OCI-M1 (cell line): ENCODE measurements at regions not wholly inside any gene's neighbourhood (a gene's known extent, or its start where the extent isn't known, plus 50 kb on each side); places are given as distances from the start of the nearest gene placed in this dataset.
A peak's percentile ranks its signal among the peaks of the same experiment; 100 is the strongest.

ENCODE experiments used
- DNase-seq: peaks from one replicate; lab custom pipeline; 2025; lab: John Stamatoyannopoulos, UW

DNA sequence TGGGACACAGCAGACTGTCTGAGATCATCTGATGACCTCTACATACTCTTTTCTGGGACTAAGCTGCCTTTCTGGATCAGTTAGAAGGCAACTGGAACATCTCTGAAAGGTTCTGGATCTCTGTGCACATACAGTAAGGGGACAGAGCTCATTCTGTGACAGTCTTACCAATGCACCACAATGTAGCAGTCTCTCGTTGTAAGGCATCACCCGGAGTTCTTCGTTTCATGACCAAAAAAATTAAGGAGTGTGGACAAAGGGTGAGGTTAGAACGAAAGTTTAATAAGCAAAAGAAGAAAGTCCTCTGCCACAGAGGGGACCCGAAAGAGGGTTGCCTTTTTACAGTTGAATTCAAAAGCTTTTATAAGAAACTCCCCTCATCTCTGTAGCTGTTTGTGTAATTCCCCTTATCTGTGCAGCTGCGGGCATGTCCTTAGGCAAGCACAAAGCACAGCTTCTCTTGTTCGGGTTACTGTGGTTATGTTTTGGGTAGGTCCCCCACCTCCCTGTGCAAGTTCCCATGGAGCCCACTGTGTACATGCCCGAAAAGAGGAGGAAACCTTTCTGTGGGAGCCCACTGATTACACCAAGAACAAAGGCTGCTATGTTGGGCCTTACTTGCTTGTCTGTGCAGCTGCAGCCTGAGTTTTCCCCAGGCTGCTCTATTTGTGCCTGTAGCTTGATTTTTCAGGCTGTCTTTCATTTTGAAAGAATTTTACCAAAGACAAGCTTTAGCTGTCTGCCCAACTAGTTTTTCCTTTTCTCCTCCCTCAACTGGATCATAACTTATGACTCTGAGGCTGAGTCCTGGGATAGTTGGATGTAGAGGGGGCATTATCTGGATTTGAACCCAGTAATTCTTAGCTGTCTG is 53.1 kb upstream of the CACNA1E start:
- DNase-seq, result peak; percentile 62
